ENCODE measurements at regions not wholly inside any gene's neighbourhood (a gene's known extent, or its start where the extent isn't known, plus 50 kb on each side); places are given as distances from the start of the nearest gene placed in this dataset.

DNA sequence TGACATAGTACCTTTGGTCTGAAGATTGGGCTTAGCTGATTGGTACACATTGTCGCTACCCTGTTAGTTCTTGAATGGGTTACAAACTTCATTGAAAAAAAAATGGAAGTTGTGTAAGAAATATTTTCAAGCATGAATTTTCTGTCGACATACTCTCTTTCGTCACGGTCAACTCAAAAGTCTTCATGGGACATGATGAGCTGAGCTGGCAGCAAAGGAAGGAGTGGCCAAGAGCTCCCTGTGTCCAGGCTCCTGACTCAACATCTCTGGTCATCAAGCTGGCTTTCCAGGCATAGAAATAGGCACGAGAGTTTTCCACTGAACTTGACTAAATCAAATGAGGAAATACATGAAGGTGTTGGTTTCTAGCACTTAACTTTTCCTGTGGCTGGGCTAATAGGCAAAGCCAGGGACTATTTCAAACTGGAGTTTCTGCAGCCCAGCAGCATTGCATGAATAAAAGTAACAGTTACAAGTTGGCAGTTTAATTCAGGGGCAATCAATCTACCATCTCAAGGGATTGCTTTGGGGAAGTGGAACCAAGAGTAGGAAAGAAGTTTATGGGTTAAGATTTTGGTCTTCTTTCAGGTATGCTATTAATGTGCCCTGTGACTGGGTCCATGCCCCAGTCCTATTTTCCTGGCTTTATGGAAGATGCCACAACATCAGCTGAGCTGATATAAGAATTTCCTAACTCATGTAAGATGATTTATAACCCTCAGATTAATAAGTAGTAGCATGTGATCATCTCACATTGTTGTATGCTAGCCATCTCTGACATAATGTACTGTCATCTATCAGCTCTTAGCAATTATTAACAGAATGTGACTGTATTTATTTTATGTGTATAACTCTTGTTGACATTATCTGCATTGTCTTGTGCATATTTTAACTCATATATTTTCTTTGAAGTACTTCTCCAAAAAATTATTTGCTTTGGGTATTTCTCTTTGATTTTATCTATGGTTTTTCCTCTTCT, 385.8 kb downstream of the DLEU7 start:
- no peak for DNase-seq
- H3K4me1 ChIP-seq, result no peaks in the 10 kb centered on the region
- 90 to 98% (median 94%) methylated on average over 5 of the region's 5 CpGs for WGBS, 5 donors
- TF ChIP-seq POLR2A (IDR thresholded peaks at IDR 0.05) (no peak), EP300 (IDR thresholded peaks at IDR 0.05) (no peak), POLR2AphosphoS5 (IDR thresholded peaks at IDR 0.05) (no peak), CTCF (IDR thresholded peaks at IDR 0.05) (no peak)
- H3K27me3 ChIP-seq, result no peaks in the 10 kb centered on the region
- no peaks in the 10 kb centered on the region for H3K36me3 ChIP-seq
- intact Hi-C loops (cut with DNase I; ENCODE audit: low total_unique reads), result no loop called here
- no peaks in the 10 kb centered on the region for H3K9me3 ChIP-seq
- no peak overlapping the region for H3K27ac ChIP-seq
- H3K4me3 ChIP-seq, result no peak overlapping the region

DNA sequence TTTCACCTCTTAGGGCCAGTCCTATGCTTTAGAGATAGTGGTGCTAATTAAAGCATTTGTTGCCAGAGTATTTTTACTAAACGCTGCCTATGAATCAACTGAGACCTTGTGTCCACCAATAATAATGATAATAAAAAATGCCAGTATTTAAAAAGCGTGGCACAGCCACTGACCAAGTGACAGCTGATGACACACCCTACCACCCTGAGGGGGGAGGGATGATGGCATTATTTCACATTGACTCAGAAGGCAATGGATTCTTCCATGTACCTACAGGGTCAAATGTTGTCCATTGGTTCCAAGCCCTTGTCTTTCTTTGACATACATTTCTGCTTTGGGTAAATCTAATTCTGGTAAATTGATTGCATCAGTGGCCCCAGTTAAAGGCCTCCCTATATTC, 384.4 kb downstream of the DLEU7 start:
- no peak for DNase-seq
- Histone ChIP-seq H3K4me1 (no peaks in the 10 kb centered on the region), H3K27ac (no peak overlapping the region), H3K4me3 (no peak overlapping the region), H3K9me3 (no peaks in the 10 kb centered on the region), H3K27me3 (no peaks in the 10 kb centered on the region), H3K36me3 (no peaks in the 10 kb centered on the region)
- WGBS, 5 donors, result 74 to 88% (median 79%) methylated on average over 2 of the region's 2 CpGs
- intact Hi-C loops (cut with DNase I; ENCODE audit: low total_unique reads), result no loop called here
- TF ChIP-seq POLR2AphosphoS5 (IDR thresholded peaks at IDR 0.05), result no peak
- TF ChIP-seq CTCF (IDR thresholded peaks at IDR 0.05), result no peak
- no peak for TF ChIP-seq EP300 (IDR thresholded peaks at IDR 0.05)

DNA sequence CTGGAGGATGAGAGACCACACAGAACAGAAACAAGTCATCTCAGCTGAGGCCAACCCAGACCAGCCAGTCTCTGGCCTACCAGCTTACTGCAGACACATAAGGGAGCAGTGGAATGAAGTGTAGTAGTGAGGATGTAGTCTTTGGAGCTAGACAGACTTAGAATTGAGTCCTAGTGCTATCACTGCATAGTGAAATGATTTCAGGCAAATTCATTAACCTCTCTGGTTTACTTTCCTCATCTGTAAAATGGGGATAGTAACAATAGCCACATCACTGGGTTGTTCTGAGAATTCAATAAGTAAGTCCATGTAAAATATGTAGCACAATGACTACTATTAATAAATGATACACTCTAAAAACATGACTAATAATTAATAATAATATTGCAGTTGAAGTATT, 383.8 kb downstream of the DLEU7 start:
- Histone ChIP-seq H3K9me3 (no peaks in the 10 kb centered on the region), H3K36me3 (no peaks in the 10 kb centered on the region), H3K27ac (no peak overlapping the region), H3K4me3 (no peak overlapping the region), H3K4me1 (no peaks in the 10 kb centered on the region), H3K27me3 (no peaks in the 10 kb centered on the region)
- no peak for DNase-seq
- intact Hi-C loops (cut with DNase I; ENCODE audit: low total_unique reads), result no loop called here
- TF ChIP-seq POLR2A (IDR thresholded peaks at IDR 0.05), result no peak
- TF ChIP-seq CTCF (IDR thresholded peaks at IDR 0.05), result no peak
- no peak for TF ChIP-seq POLR2AphosphoS5 (IDR thresholded peaks at IDR 0.05)
- no peak for TF ChIP-seq EP300 (IDR thresholded peaks at IDR 0.05)

DNA sequence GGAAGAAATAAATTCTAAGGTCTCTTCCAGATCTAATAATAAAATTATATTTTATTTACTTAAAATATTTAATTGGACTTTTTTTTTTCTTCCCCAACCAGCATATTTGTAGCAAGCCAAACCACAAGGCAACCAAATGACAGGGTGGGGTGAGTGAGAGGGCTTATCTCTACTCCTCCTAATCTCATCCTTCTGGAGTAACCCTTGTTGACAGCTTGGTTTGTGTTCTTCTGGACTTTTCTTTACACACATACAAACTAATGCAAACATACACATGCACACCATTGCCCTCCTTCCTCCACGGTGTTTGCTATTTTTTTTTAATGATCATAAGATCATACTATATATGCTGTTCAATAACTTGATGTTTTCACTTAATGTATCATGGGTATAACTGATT, 383.1 kb downstream of the DLEU7 start:
- no peaks in the 10 kb centered on the region for H3K9me3 ChIP-seq
- no peak overlapping the region for H3K4me3 ChIP-seq
- no peak for TF ChIP-seq EP300 (IDR thresholded peaks at IDR 0.05)
- TF ChIP-seq CTCF (IDR thresholded peaks at IDR 0.05), result no peak
- TF ChIP-seq POLR2AphosphoS5 (IDR thresholded peaks at IDR 0.05), result no peak
- no peak for TF ChIP-seq POLR2A (IDR thresholded peaks at IDR 0.05)
- 28 to 66% (median 46%) methylated on average over 1 of the region's 1 CpG for WGBS, 5 donors
- no peaks in the 10 kb centered on the region for H3K4me1 ChIP-seq
- H3K36me3 ChIP-seq, result no peaks in the 10 kb centered on the region
- no peak overlapping the region for H3K27ac ChIP-seq
- H3K27me3 ChIP-seq, result no peaks in the 10 kb centered on the region
- intact Hi-C loops (cut with DNase I; ENCODE audit: low total_unique reads), result no loop called here
- no peak for DNase-seq
